Coronary artery (tissue), 2 donors: ENCODE measurements at regions not wholly inside any gene's neighbourhood (a gene's known extent, or its start where the extent isn't known, plus 50 kb on each side); places are given as distances from the start of the nearest gene placed in this dataset.

ENCODE experiments used
- DNase-seq: peaks from one replicate; pipeline ENCODE4 v3.0.0-alpha.2; 2017; ENCODE audit warnings: low spot score
- H3K27ac ChIP-seq, 2 donors: fragments of 200-600 bp; sonication (generic); one replicate each; pipeline ENCODE4 v1.5.1; 2016 to 2019
- H3K4me3 ChIP-seq: fragments of 200-600 bp; sonication (generic); 2 replicates; pipeline ENCODE4 v1.5.1; 2016; ENCODE audit warnings: mild to moderate bottlenecking, moderate library complexity
- CTCF ChIP-seq: fragments of 200-600 bp; sonication (generic); IDR thresholded peaks from one replicate; pipeline ENCODE4 v1.5.1; 2019; ENCODE audit warnings: antibody characterized with exemption

GRCh38 chr18:27366151-27366550 lies 181.0 kb upstream of the CHST9 start:
- H3K27ac ChIP-seq = no peak overlapping the region
- no peak for DNase-seq
- no peak for TF ChIP-seq CTCF
- no peak overlapping the region for H3K4me3 ChIP-seq

- Histone ChIP-seq H3K27ac (no peak overlapping the region), H3K4me3 (no peak overlapping the region)
- TF ChIP-seq CTCF = no peak
- no peak for DNase-seq
Measured at GRCh38 chr18:27363872-27364271, 178.8 kb upstream of the CHST9 start.

GRCh38 chr18:27361477-27361876 lies 176.4 kb upstream of the CHST9 start:
- TF ChIP-seq CTCF = no peak
- Histone ChIP-seq H3K4me3 (no peak overlapping the region), H3K27ac (no peak overlapping the region)
- DNase-seq = no peak

GRCh38 chr18:27355308-27355707 lies 170.2 kb upstream of the CHST9 start:
- no peak for TF ChIP-seq CTCF
- H3K27ac ChIP-seq = no peak overlapping the region
- H3K4me3 ChIP-seq = no peak overlapping the region
- DNase-seq = no peak

- DNase-seq = no peak
- TF ChIP-seq CTCF = no peak
- Histone ChIP-seq H3K4me3 (no peak overlapping the region), H3K27ac (no peak overlapping the region)
Measured at GRCh38 chr18:27353273-27353672, 168.2 kb upstream of the CHST9 start.

GRCh38 chr18:27349284-27349882 lies 164.3 kb upstream of the CHST9 start:
- no peak overlapping the region for H3K4me3 ChIP-seq
- TF ChIP-seq CTCF = no peak
- H3K27ac ChIP-seq = no peak overlapping the region
- no peak for DNase-seq

GRCh38 chr18:27331606-27332005 lies 146.5 kb upstream of the CHST9 start:
- TF ChIP-seq CTCF = no peak
- H3K27ac ChIP-seq = no peak overlapping the region
- DNase-seq = no peak
- no peak overlapping the region for H3K4me3 ChIP-seq
